GM06990 (cell line): ENCODE measurements at regions not wholly inside any gene's neighbourhood (a gene's known extent, or its start where the extent isn't known, plus 50 kb on each side); places are given as distances from the start of the nearest gene placed in this dataset.

Source experiments
- DNase-seq: peaks from one replicate; pipeline ENCODE4 v3.0.0-alpha.2; 2011; ENCODE audit not compliant: insufficient read length; ENCODE audit errors: extremely low read depth
- H3K27me3 ChIP-seq: replicated peaks from 2 replicates; pipeline ENCODE4 v1.6.0; 2011; ENCODE audit warnings: low read length; ENCODE audit not compliant: control insufficient read depth, insufficient read depth
- H3K36me3 ChIP-seq: 2 replicates; pipeline ENCODE4 v1.5.1; 2011; ENCODE audit warnings: low read length; ENCODE audit not compliant: control insufficient read depth, insufficient read depth
- H3K4me3 ChIP-seq: replicated peaks from 2 replicates; pipeline ENCODE4 v1.5.1; 2011; ENCODE audit warnings: low read depth, mild to moderate bottlenecking, control low read depth, low read length
- TF ChIP-seq, protein P1 (sequence below): IDR thresholded peaks from 2 replicates; pipeline ENCODE4 v1.5.1; 2011; ENCODE audit warnings: low read length, control low read depth, mild to moderate bottlenecking, inconsistent platforms; ENCODE audit not compliant: insufficient read depth, poor library complexity, severe bottlenecking

- TF ChIP-seq, protein P1, sequence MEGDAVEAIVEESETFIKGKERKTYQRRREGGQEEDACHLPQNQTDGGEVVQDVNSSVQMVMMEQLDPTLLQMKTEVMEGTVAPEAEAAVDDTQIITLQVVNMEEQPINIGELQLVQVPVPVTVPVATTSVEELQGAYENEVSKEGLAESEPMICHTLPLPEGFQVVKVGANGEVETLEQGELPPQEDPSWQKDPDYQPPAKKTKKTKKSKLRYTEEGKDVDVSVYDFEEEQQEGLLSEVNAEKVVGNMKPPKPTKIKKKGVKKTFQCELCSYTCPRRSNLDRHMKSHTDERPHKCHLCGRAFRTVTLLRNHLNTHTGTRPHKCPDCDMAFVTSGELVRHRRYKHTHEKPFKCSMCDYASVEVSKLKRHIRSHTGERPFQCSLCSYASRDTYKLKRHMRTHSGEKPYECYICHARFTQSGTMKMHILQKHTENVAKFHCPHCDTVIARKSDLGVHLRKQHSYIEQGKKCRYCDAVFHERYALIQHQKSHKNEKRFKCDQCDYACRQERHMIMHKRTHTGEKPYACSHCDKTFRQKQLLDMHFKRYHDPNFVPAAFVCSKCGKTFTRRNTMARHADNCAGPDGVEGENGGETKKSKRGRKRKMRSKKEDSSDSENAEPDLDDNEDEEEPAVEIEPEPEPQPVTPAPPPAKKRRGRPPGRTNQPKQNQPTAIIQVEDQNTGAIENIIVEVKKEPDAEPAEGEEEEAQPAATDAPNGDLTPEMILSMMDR: no peak
- no peaks in the 10 kb centered on the region for H3K36me3 ChIP-seq
- no peak overlapping the region for H3K4me3 ChIP-seq
- DNase-seq: no peak
- no peaks in the 10 kb centered on the region for H3K27me3 ChIP-seq
Observed at GRCh38 chr7:88095-88926, 104.1 kb upstream of the FAM20C start.

- Histone ChIP-seq H3K36me3 (no peaks in the 10 kb centered on the region), H3K4me3 (no peak overlapping the region), H3K27me3 (no peaks in the 10 kb centered on the region)
- TF ChIP-seq, protein P1: no peak
- no peak for DNase-seq
Observed at GRCh38 chr7:88927-89231, 103.5 kb upstream of the FAM20C start.

DNA sequence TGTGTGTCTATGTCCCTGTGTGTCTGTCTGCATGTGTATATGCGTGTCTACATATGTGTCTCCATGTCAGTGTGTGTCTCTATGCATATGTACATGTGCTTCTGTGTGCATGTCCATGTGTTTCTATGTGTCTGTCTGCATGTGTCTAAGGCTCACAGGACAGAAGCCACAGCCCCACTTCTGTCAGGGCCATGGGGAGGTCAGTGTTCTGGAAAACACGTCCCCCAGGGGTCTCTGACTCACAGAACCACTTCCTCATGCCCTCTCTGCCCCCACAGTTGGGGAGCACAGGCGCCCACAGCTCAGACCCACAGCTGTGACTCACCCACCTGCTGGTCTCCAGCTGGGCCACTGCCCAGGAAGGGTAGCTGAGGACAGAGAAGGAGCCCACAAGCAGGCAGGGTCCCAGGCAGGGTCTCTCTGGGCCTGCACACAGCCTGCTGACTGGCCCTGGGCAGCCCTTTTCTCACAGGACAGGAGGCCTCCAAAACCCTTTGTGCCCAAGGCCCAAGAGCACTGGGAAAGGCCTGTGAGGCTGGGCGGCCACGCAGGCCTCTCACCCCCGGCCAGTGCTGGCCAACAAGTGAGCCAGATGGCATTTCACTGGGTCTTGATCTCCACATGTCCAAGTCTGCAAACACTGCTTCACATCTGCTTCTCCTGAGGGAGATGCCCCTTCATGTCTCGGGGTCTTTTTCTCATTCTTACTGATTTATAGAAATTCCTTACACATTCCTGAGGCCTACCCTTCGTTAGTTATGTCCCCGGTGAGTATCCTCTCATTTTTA lies 102.9 kb upstream of the FAM20C start:
- DNase-seq: no peak
- no peaks in the 10 kb centered on the region; the same call in 1 of the 2 replicates for H3K27me3 ChIP-seq
- TF ChIP-seq, protein P1: no peak
- no peak overlapping the region for H3K4me3 ChIP-seq
- no peaks in the 10 kb centered on the region for H3K36me3 ChIP-seq

DNA sequence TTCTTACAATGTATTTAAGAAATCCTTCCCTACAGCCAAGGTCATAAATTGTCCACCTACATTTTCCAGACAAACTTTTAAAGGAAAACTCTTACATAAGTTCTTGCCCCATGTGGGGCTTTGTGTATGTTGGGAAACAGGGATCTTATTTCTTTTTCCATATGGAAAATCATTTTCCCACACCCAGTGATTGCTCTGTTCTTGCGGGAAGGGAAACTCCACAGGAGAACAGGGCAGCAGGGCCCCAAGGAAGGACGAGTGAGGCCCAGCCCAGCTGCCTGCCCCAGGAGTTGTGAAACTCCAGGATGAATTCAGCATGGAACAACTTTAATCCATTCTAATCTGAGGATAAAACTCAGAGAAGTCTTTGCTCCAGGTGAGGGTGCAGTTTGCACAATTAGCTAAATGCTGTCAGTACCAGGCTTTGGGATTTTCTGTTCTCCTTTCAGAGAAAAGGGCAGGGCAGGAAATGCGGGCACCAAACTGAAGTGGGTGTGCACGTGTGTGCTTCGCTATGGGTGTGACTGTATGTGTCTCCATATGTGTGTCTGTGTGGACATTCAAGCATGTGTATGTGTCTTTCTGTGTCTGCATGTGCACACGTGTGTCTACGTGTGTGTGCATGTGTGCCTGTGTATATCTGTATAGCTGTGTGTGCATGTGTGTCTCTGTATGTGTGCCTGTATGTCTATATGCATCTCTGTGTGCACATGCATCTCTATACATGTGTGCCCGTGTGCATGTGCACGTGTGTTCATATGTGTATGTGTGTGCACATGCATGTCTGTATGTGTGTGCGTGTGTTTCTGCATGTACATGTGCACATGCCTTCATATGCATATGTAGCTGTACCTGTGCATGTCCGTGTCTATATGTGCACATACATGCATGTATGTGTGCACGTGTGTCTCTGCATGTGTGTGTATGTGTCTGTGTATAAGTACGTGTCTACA lies 102.0 kb upstream of the FAM20C start:
- H3K36me3 ChIP-seq: no peaks in the 10 kb centered on the region
- no peak for DNase-seq
- no peaks in the 10 kb centered on the region; the same call in 1 of the 2 replicates for H3K27me3 ChIP-seq
- no peak overlapping the region for H3K4me3 ChIP-seq
- TF ChIP-seq, protein P1: no peak

DNA sequence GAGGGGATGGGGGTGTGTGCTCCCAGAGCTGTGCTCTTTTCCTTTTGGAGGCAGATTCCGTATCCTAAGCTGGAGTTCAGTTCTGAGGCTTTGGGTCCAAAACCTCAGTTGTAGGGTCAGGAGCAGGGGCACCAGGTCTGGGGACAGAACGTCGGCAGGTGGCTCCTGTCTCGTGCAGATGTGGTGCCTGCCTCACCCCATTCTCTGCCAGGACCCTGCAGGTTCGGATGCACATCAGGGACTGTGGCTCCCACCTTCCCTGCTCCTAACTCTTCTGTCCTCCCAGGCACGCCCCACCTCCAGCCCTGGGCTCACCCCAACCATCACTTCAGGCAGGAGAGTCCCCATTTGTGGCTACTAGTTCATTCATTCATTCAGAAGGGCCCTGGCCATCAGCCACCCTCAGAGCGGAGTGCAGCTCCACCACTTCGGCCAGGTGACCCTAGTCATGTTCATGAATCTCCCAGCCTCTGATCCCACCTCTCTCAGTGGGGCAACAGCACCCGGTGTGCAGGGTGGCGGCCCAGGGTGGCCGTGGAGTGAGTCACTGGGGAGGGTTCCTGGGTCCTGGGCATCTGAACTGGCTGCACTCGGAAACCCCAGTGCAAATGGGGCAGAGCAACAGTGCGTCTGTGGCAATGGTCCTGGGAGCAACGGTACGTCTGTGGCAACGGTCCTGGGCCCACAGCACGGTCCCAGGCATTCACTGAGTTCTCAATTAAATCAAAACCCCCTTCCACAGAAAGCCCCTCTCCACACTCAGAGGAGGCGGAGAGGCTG lies 100.8 kb upstream of the FAM20C start:
- Histone ChIP-seq H3K27me3 (no peaks in the 10 kb centered on the region; the same call in 1 of the 2 replicates), H3K4me3 (no peak overlapping the region), H3K36me3 (no peaks in the 10 kb centered on the region)
- no peak for DNase-seq
- TF ChIP-seq, protein P1: no peak
